C4-2B (cell line): ENCODE measurements at regions not wholly inside any gene's neighbourhood (a gene's known extent, or its start where the extent isn't known, plus 50 kb on each side); places are given as distances from the start of the nearest gene placed in this dataset.

Experiments
- CTCF ChIP-seq: fragments of 450-650 bp; conservative IDR thresholded peaks from 2 replicates; pipeline ENCODE4 v1.5.1; 2017; ENCODE audit warnings: mild to moderate bottlenecking
- ZFX ChIP-seq: fragments of 450-650 bp; IDR thresholded peaks from 2 replicates; pipeline ENCODE4 v1.6.1; 2017

- no peak for TF ChIP-seq CTCF
- no peak for TF ChIP-seq ZFX
These were observed 68.3 kb upstream of the POU2AF2 start for GRCh38 chr11:111177037-111177871.
